Vagina (tissue), 2 donors: ENCODE measurements at regions not wholly inside any gene's neighbourhood (a gene's known extent, or its start where the extent isn't known, plus 50 kb on each side); places are given as distances from the start of the nearest gene placed in this dataset.

Experiments used
- DNase-seq, 2 donors: peaks; one replicate each; pipeline ENCODE4 v3.0.0-alpha.2; 2017; ENCODE audit errors: extremely low spot score in 2 of 2
- H3K27ac ChIP-seq: fragments of 200-600 bp; sonication (generic); one replicate; pipeline ENCODE4 v1.5.1; 2019
- H3K27me3 ChIP-seq: fragments of 200-600 bp; sonication (generic); one replicate; pipeline ENCODE4 v1.5.1; 2019
- H3K36me3 ChIP-seq, 2 donors: fragments of 200-600 bp; sonication (generic); one replicate each; pipeline ENCODE4 v1.5.1; 2017 to 2019
- H3K4me1 ChIP-seq: fragments of 200-600 bp; sonication (generic); one replicate; pipeline ENCODE4 v1.5.1; 2019
- H3K4me3 ChIP-seq, 2 donors: fragments of 200-600 bp; sonication (generic); 1 replicate in 1 of 2; 2 replicates in 1 of 2; pipeline ENCODE4 v1.5.1; 2016 to 2019
- H3K9me3 ChIP-seq: fragments of 200-600 bp; sonication (generic); one replicate; pipeline ENCODE4 v1.5.1; 2019
- POLR2A ChIP-seq, 2 donors: fragments of 450-650 bp; IDR thresholded peaks; one replicate each; pipeline ENCODE4 v1.6.1; 2017; ENCODE audit warnings: antibody characterized with exemption in 2 of 2, mild to moderate bottlenecking in 2 of 2, moderate library complexity in 2 of 2
- POLR2AphosphoS5 ChIP-seq, 2 donors: sonication (generic); formaldehyde crosslinking; IDR thresholded peaks; one replicate each; pipeline ENCODE4 v1.9.0; 2017; ENCODE audit warnings: antibody characterized with exemption in 2 of 2, mild to moderate bottlenecking in 2 of 2, low read depth in 1 of 2; ENCODE audit not compliant: insufficient read depth in 1 of 2
- intact Hi-C: fragments of 100-400 bp; cut with DNase I; formaldehyde crosslinking; loops from one replicate; pipeline ENCODE4 v1.15.1; 2023
- TF ChIP-seq, protein P1 (sequence below), 3 experiments: fragments of 450-650 bp in 2 of 3; fragments of 200-600 bp in 1 of 3; sonication (generic) in 1 of 3; IDR thresholded peaks; one replicate each; pipeline ENCODE4 v1.5.1; 2017 to 2019; ENCODE audit warnings: antibody characterized with exemption in 3 of 3, mild to moderate bottlenecking in 2 of 3, moderate library complexity in 2 of 3

DNA sequence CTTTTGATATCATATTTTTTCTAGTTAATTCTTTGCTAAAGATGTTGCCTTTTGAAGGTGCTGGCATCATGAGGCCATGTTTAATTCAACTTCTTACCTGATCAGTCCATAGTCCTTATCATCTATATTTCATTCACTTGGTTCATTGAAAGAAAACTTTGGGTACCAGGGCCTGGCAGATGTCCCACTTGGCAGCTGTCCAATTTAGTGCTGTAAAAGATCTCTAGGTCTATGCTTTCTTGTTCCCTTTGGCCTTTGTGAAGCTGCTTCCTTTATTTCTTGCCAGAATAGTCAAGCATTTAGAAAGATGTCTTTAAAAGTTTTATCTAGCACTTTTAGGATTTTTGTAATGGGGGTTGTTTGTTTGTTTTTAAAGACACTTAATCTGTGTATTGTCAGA lies 61.7 kb upstream of the EYA4 start:
- Histone ChIP-seq H3K27me3 (no peaks in the 10 kb centered on the region), H3K4me1 (no peaks in the 10 kb centered on the region), H3K36me3 (no peaks in the 10 kb centered on the region), H3K4me3 (no peak overlapping the region), H3K9me3 (no peaks in the 10 kb centered on the region), H3K27ac (no peak overlapping the region)
- intact Hi-C loops = no loop called here
- TF ChIP-seq POLR2A (IDR thresholded peaks at IDR 0.05) = no peak
- TF ChIP-seq, protein P1, sequence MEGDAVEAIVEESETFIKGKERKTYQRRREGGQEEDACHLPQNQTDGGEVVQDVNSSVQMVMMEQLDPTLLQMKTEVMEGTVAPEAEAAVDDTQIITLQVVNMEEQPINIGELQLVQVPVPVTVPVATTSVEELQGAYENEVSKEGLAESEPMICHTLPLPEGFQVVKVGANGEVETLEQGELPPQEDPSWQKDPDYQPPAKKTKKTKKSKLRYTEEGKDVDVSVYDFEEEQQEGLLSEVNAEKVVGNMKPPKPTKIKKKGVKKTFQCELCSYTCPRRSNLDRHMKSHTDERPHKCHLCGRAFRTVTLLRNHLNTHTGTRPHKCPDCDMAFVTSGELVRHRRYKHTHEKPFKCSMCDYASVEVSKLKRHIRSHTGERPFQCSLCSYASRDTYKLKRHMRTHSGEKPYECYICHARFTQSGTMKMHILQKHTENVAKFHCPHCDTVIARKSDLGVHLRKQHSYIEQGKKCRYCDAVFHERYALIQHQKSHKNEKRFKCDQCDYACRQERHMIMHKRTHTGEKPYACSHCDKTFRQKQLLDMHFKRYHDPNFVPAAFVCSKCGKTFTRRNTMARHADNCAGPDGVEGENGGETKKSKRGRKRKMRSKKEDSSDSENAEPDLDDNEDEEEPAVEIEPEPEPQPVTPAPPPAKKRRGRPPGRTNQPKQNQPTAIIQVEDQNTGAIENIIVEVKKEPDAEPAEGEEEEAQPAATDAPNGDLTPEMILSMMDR (IDR thresholded peaks at IDR 0.05) = no peak
- no peak for TF ChIP-seq POLR2AphosphoS5 (IDR thresholded peaks at IDR 0.05; ENCODE audit: insufficient read depth in 1 of 2, low read depth in 1 of 2)
- DNase-seq = no peak

DNA sequence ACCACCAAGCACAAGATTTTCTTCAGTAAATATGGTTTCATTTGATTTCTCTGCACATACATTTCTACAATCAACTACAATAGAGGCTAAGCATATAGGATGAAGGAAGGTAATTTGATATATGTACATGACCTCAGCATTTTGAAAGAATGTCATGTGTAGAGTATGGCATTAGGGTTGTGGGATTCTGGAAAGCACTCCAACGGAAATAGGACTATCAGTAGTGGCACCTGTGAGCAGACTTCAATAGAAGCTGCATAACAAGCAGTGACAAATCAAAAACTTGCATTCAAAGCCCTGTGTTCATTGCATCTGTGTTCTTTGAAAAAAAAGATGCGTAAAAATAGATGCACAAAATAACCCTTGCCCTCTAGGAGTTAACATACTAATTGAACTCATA lies 57.5 kb upstream of the EYA4 start:
- no peak overlapping the region for H3K27ac ChIP-seq
- DNase-seq = no peak
- H3K4me1 ChIP-seq = no peaks in the 10 kb centered on the region
- H3K4me3 ChIP-seq = no peak overlapping the region
- H3K9me3 ChIP-seq = no peaks in the 10 kb centered on the region
- TF ChIP-seq POLR2AphosphoS5 (IDR thresholded peaks at IDR 0.05; ENCODE audit: insufficient read depth in 1 of 2, low read depth in 1 of 2) (no peak), POLR2A (IDR thresholded peaks at IDR 0.05) (no peak)
- TF ChIP-seq, protein P1 (IDR thresholded peaks at IDR 0.05) = no peak
- intact Hi-C loops = loop anchor here (10.0 kb wide), 1 partner anchor 331 kb away; no protein-coding TSS in a partner anchor
- no peaks in the 10 kb centered on the region for H3K36me3 ChIP-seq
- no peaks in the 10 kb centered on the region for H3K27me3 ChIP-seq

DNA sequence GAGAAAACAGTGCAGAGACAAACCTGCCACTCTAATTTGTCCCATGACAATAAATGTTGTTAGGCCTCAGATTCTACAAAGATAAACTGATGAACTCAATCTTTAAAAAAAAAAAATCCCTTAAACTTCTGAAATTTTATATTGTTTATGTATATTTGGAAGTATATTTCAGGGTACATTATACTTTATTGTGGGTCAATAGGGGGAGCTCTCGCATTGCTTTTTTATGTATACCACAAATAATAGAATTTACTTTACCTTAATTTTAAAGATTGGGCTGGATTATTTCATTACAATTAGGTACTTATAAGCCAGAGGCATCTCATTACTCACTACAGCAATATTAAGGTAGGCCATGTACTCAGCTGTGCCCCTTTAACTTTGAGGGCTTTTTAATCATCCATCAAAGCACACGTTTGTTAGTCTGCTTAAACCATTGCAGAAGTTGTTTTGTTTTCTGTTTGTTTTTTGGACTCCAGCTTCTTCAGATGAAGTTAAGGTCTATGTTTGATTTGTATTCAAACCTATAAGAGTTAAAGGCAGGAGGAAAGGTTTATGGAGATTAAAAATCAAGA lies 56.3 kb upstream of the EYA4 start:
- Histone ChIP-seq H3K27ac (no peak overlapping the region), H3K36me3 (no peaks in the 10 kb centered on the region), H3K4me3 (no peak overlapping the region), H3K27me3 (no peaks in the 10 kb centered on the region), H3K4me1 (no peaks in the 10 kb centered on the region), H3K9me3 (no peaks in the 10 kb centered on the region)
- TF ChIP-seq POLR2AphosphoS5 (IDR thresholded peaks at IDR 0.05; ENCODE audit: insufficient read depth in 1 of 2, low read depth in 1 of 2) = no peak
- TF ChIP-seq, protein P1 (IDR thresholded peaks at IDR 0.05) = peak in 2 of 3 experiments; percentile 26 to 30
- no peak for DNase-seq
- intact Hi-C loops = loop anchor here (10.0 kb wide), 1 partner anchor 330 kb away; no protein-coding TSS in a partner anchor

- no peaks in the 10 kb centered on the region for H3K4me1 ChIP-seq
- H3K36me3 ChIP-seq = no peaks in the 10 kb centered on the region
- H3K27ac ChIP-seq = no peak overlapping the region
- H3K9me3 ChIP-seq = no peaks in the 10 kb centered on the region
- DNase-seq = no peak
- intact Hi-C loops = loop anchor here (10.0 kb wide), 1 partner anchor 329 kb away; no protein-coding TSS in a partner anchor
- no peak overlapping the region for H3K4me3 ChIP-seq
- no peaks in the 10 kb centered on the region for H3K27me3 ChIP-seq
- TF ChIP-seq, protein P1 (IDR thresholded peaks at IDR 0.05) = no peak
- TF ChIP-seq POLR2AphosphoS5 (IDR thresholded peaks at IDR 0.05; ENCODE audit: insufficient read depth in 1 of 2, low read depth in 1 of 2) (no peak), POLR2A (IDR thresholded peaks at IDR 0.05) (no peak)
These were observed 55.4 kb upstream of the EYA4 start for GRCh38 chr6:133185731-133186130.

GRCh38 chr6:133187114-133187513 lies 54.0 kb upstream of the EYA4 start:
- no peak for TF ChIP-seq POLR2A (IDR thresholded peaks at IDR 0.05)
- TF ChIP-seq, protein P1 (IDR thresholded peaks at IDR 0.05) = no peak
- TF ChIP-seq POLR2AphosphoS5 (IDR thresholded peaks at IDR 0.05; ENCODE audit: insufficient read depth in 1 of 2, low read depth in 1 of 2) = no peak
- DNase-seq = no peak
- H3K9me3 ChIP-seq = no peaks in the 10 kb centered on the region
- no peaks in the 10 kb centered on the region for H3K4me1 ChIP-seq
- H3K27ac ChIP-seq = no peak overlapping the region
- H3K36me3 ChIP-seq = no peaks in the 10 kb centered on the region
- no peaks in the 10 kb centered on the region for H3K27me3 ChIP-seq
- H3K4me3 ChIP-seq = no peak overlapping the region
- intact Hi-C loops = loop anchor here (10.0 kb wide), 1 partner anchor 328 kb away; no protein-coding TSS in a partner anchor
